SK-N-SH (cell line): ENCODE measurements at regions not wholly inside any gene's neighbourhood (a gene's known extent, or its start where the extent isn't known, plus 50 kb on each side); places are given as distances from the start of the nearest gene placed in this dataset.

Experiments
- FOXM1 ChIP-seq: IDR thresholded peaks from 2 replicates; pipeline ENCODE4 v1.4.0; 2012; ENCODE audit warnings: low read depth, mild to moderate bottlenecking
- MXI1 ChIP-seq: IDR thresholded peaks from 2 replicates; pipeline ENCODE4 v1.6.1; 2012; ENCODE audit warnings: mild to moderate bottlenecking, low read depth, low read length, improper control_type of control experiment
- RCOR1 ChIP-seq: fragments of 150-350 bp; IDR thresholded peaks from 2 replicates; pipeline ENCODE4 v1.6.1; 2017; ENCODE audit warnings: antibody characterized with exemption, low read length
- RFX5 ChIP-seq: IDR thresholded peaks from 2 replicates; pipeline ENCODE4 v1.6.1; 2012; ENCODE audit warnings: mild to moderate bottlenecking, improper control_type of control experiment, low read length
- RXRA ChIP-seq: IDR thresholded peaks from 2 replicates; pipeline ENCODE4 v1.4.0; 2012; ENCODE audit warnings: low read depth, mild to moderate bottlenecking, borderline replicate concordance
- SIN3A ChIP-seq: IDR thresholded peaks from 2 replicates; pipeline ENCODE4 v1.6.1; 2012; ENCODE audit warnings: low read depth, mild to moderate bottlenecking, low read length, moderate library complexity, borderline replicate concordance
- TAF1 ChIP-seq: IDR thresholded peaks from 2 replicates; pipeline ENCODE4 v1.6.1; 2012; ENCODE audit warnings: low read depth, mild to moderate bottlenecking, low read length, moderate library complexity, borderline replicate concordance
- YY1 ChIP-seq: IDR thresholded peaks from 2 replicates; pipeline ENCODE4 v1.4.0; 2012; ENCODE audit warnings: low read depth, mild to moderate bottlenecking
- TF ChIP-seq, protein P1 (sequence below): fragments of 200-600 bp; sonication (generic); IDR thresholded peaks from 2 replicates; pipeline ENCODE4 v1.6.1; 2017; ENCODE audit warnings: antibody characterized with exemption, mild to moderate bottlenecking, moderate library complexity
- TF ChIP-seq, protein P2 (sequence below): IDR thresholded peaks from 2 replicates; pipeline ENCODE4 v1.4.0; 2012; ENCODE audit warnings: low read depth

DNA sequence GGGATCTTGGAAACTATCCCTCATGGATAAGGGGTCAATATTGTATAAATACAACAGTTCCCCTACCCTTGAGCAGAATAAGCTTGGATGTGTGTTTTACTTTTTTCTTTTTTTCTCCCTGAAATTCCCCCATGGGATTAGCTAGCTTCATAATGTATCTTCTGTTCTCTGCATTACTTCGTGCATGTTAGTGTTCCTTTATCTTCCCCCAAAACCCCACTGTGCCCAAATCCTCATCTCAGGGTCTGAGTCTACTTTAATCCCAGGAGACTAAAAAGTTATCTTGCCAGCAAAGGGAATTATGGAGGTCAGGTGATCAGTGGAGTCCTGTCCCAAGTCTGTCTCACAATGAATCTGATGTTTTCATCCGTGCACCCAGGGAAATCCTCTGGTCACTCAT, 217.5 kb upstream of the CNTNAP4 start:
- TF ChIP-seq TAF1 (no peak), RXRA (no peak), YY1 (no peak), MXI1 (no peak), SIN3A (no peak), FOXM1 (no peak), RFX5 (no peak), RCOR1 (no peak)
- TF ChIP-seq, protein P1, sequence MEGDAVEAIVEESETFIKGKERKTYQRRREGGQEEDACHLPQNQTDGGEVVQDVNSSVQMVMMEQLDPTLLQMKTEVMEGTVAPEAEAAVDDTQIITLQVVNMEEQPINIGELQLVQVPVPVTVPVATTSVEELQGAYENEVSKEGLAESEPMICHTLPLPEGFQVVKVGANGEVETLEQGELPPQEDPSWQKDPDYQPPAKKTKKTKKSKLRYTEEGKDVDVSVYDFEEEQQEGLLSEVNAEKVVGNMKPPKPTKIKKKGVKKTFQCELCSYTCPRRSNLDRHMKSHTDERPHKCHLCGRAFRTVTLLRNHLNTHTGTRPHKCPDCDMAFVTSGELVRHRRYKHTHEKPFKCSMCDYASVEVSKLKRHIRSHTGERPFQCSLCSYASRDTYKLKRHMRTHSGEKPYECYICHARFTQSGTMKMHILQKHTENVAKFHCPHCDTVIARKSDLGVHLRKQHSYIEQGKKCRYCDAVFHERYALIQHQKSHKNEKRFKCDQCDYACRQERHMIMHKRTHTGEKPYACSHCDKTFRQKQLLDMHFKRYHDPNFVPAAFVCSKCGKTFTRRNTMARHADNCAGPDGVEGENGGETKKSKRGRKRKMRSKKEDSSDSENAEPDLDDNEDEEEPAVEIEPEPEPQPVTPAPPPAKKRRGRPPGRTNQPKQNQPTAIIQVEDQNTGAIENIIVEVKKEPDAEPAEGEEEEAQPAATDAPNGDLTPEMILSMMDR: no peak
- TF ChIP-seq, protein P2, sequence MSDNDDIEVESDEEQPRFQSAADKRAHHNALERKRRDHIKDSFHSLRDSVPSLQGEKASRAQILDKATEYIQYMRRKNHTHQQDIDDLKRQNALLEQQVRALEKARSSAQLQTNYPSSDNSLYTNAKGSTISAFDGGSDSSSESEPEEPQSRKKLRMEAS: no peak
